Activated CD4-positive, alpha-beta memory T cell treated with anti-CD3 and anti-CD28 coated beads, Interleukin-2, amount 10 ng/mL, durations not matched to agents 7 days and 5 days (primary cell): ENCODE measurements at regions not wholly inside any gene's neighbourhood (a gene's known extent, or its start where the extent isn't known, plus 50 kb on each side); places are given as distances from the start of the nearest gene placed in this dataset.
"Not testable (repeated sequence)": the region's sequence is repeated elsewhere in the genome, so short reads cannot be mapped to it uniquely, and the experiment has no call there.

Source experiments
- CTCF ChIA-PET: fragments of 350-600 bp; sonication (Branson Sonifier 250); formaldehyde crosslinking; loops from one replicate; lab custom pipeline; 2021; ENCODE audit warnings: antibody characterized with exemption, inconsistent platforms; lab: Charles Lee
- POLR2A ChIA-PET: fragments of 350-600 bp; sonication (Branson Sonifier 250); formaldehyde crosslinking; loops from one replicate; lab custom pipeline; 2021; ENCODE audit warnings: antibody characterized with exemption; lab: Charles Lee
- DNase-seq: peaks from one replicate; pipeline ENCODE4 v3.0.0-alpha.2; 2020
- H3K27ac Mint-ChIP-seq: one replicate; pipeline ENCODE4 v1.8.0; 2021; ENCODE audit warnings: mild to moderate bottlenecking, mixed read lengths
- H3K27me3 Mint-ChIP-seq: one replicate; pipeline ENCODE4 v1.8.0; 2021; ENCODE audit warnings: mixed read lengths
- H3K36me3 Mint-ChIP-seq: one replicate; pipeline ENCODE4 v1.8.0; 2021; ENCODE audit warnings: low read depth, mixed read lengths
- H3K4me1 Mint-ChIP-seq: one replicate; pipeline ENCODE4 v1.8.0; 2021; ENCODE audit warnings: mixed read lengths
- H3K4me3 Mint-ChIP-seq: one replicate; pipeline ENCODE4 v1.8.0; 2021; ENCODE audit warnings: mild to moderate bottlenecking, mixed read lengths
- H3K9me3 Mint-ChIP-seq: one replicate; pipeline ENCODE4 v1.8.0; 2021; ENCODE audit warnings: mixed read lengths

- peaks cover 19% of the 10 kb centered on the region for H3K9me3 Mint-ChIP-seq
- H3K4me1 Mint-ChIP-seq: no peaks in the 10 kb centered on the region
- peaks cover 10% of the 10 kb centered on the region for H3K36me3 Mint-ChIP-seq
- ChIA-PET POLR2A (no interaction called here), CTCF (no interaction called here)
- no peaks in the 10 kb centered on the region for H3K27me3 Mint-ChIP-seq
- no peak overlapping the region for H3K4me3 Mint-ChIP-seq
- no peak overlapping the region for H3K27ac Mint-ChIP-seq
- DNase-seq: no peak
Observed at GRCh38 chr21:28699186-28699585, 293.5 kb downstream of the LTN1 start.

GRCh38 chr21:28696844-28697410 is 295.8 kb downstream of the LTN1 start:
- CTCF ChIA-PET: no interaction called here
- POLR2A ChIA-PET: no interaction called here
- H3K27me3 Mint-ChIP-seq: no peaks in the 10 kb centered on the region

GRCh38 chr21:28693476-28693875 is 299.2 kb downstream of the LTN1 start:
- peaks cover 5% of the 10 kb centered on the region for H3K36me3 Mint-ChIP-seq
- H3K27ac Mint-ChIP-seq: no peak overlapping the region
- ChIA-PET POLR2A (no interaction called here), CTCF (no interaction called here)
- H3K4me1 Mint-ChIP-seq: no peaks in the 10 kb centered on the region
- no peaks in the 10 kb centered on the region for H3K27me3 Mint-ChIP-seq
- H3K9me3 Mint-ChIP-seq: peaks cover 7% of the 10 kb centered on the region
- no peak overlapping the region for H3K4me3 Mint-ChIP-seq
- no peak for DNase-seq

More at GRCh38 chr21:28696844-28697410, 295.8 kb downstream of the LTN1 start:
- H3K9me3 Mint-ChIP-seq: peaks cover 9% of the 10 kb centered on the region
- no peak overlapping the region for H3K4me3 Mint-ChIP-seq
- H3K4me1 Mint-ChIP-seq: no peaks in the 10 kb centered on the region
- H3K27ac Mint-ChIP-seq: no peak overlapping the region
- peaks cover 3% of the 10 kb centered on the region for H3K36me3 Mint-ChIP-seq
- no peak for DNase-seq

GRCh38 chr21:28690196-28690595 is 302.5 kb downstream of the LTN1 start:
- Mint-ChIP-seq H3K36me3 (peaks cover 2% of the 10 kb centered on the region), H3K27ac (no peak overlapping the region), H3K9me3 (no peaks in the 10 kb centered on the region), H3K4me3 (no peak overlapping the region), H3K4me1 (no peaks in the 10 kb centered on the region), H3K27me3 (no peaks in the 10 kb centered on the region)
- CTCF ChIA-PET: interaction anchor here (1.0 kb wide), 1 partner anchor 55 kb away, joined by 3 read pairs; no protein-coding TSS in a partner anchor
- POLR2A ChIA-PET: no interaction called here
- no peak for DNase-seq

GRCh38 chr21:28688381-28688780 is 304.3 kb downstream of the LTN1 start:
- DNase-seq: no peak
- H3K4me3 Mint-ChIP-seq: no peak overlapping the region
- ChIA-PET POLR2A (no interaction called here), CTCF (no interaction called here)
- H3K36me3 Mint-ChIP-seq: peaks cover 2% of the 10 kb centered on the region
- no peak overlapping the region for H3K27ac Mint-ChIP-seq
- no peaks in the 10 kb centered on the region for H3K9me3 Mint-ChIP-seq
- no peaks in the 10 kb centered on the region for H3K4me1 Mint-ChIP-seq
- H3K27me3 Mint-ChIP-seq: no peaks in the 10 kb centered on the region

GRCh38 chr21:28687586-28687985 is 305.1 kb downstream of the LTN1 start:
- DNase-seq: no peak
- ChIA-PET POLR2A (no interaction called here), CTCF (no interaction called here)
- H3K27me3 Mint-ChIP-seq: no peaks in the 10 kb centered on the region
- peaks cover 2% of the 10 kb centered on the region for H3K36me3 Mint-ChIP-seq
- no peak overlapping the region for H3K27ac Mint-ChIP-seq
- no peaks in the 10 kb centered on the region for H3K9me3 Mint-ChIP-seq
- no peak overlapping the region for H3K4me3 Mint-ChIP-seq
- no peaks in the 10 kb centered on the region for H3K4me1 Mint-ChIP-seq

- H3K27me3 Mint-ChIP-seq: no peaks in the 10 kb centered on the region
- H3K4me1 Mint-ChIP-seq: no peaks in the 10 kb centered on the region
- H3K4me3 Mint-ChIP-seq: no peak overlapping the region
- DNase-seq: no peak
- ChIA-PET CTCF (no interaction called here), POLR2A (no interaction called here)
- no peak overlapping the region for H3K27ac Mint-ChIP-seq
- peaks cover 2% of the 10 kb centered on the region for H3K36me3 Mint-ChIP-seq
- peaks cover 3% of the 10 kb centered on the region for H3K9me3 Mint-ChIP-seq
Observed at GRCh38 chr21:28683982-28684752, 308.5 kb downstream of the LTN1 start.

GRCh38 chr21:28682884-28683283 is 309.8 kb downstream of the LTN1 start:
- DNase-seq, POLR2A ChIA-PET, CTCF ChIA-PET, H3K27ac Mint-ChIP-seq, H3K36me3 Mint-ChIP-seq, H3K9me3 Mint-ChIP-seq, H3K4me3 Mint-ChIP-seq, H3K27me3 Mint-ChIP-seq, H3K4me1 Mint-ChIP-seq: not testable (repeated sequence)

- CTCF ChIA-PET, H3K27me3 Mint-ChIP-seq, H3K36me3 Mint-ChIP-seq, POLR2A ChIA-PET, DNase-seq, H3K9me3 Mint-ChIP-seq, H3K4me3 Mint-ChIP-seq, H3K4me1 Mint-ChIP-seq, H3K27ac Mint-ChIP-seq: not testable (repeated sequence)
Observed at GRCh38 chr21:28677096-28677495, 315.6 kb downstream of the LTN1 start.

GRCh38 chr21:28675331-28676041 is 317.2 kb downstream of the LTN1 start:
- H3K9me3 Mint-ChIP-seq: peaks cover 13% of the 10 kb centered on the region
- no peaks in the 10 kb centered on the region for H3K27me3 Mint-ChIP-seq
- H3K4me3 Mint-ChIP-seq: no peak overlapping the region
- ChIA-PET CTCF (no interaction called here), POLR2A (no interaction called here)
- H3K36me3 Mint-ChIP-seq: no peaks in the 10 kb centered on the region
- no peaks in the 10 kb centered on the region for H3K4me1 Mint-ChIP-seq
- H3K27ac Mint-ChIP-seq: no peak overlapping the region
- DNase-seq: no peak

GRCh38 chr21:28674763-28675162 is 317.9 kb downstream of the LTN1 start:
- Mint-ChIP-seq H3K4me1 (no peaks in the 10 kb centered on the region), H3K27ac (no peak overlapping the region), H3K4me3 (no peak overlapping the region), H3K27me3 (no peaks in the 10 kb centered on the region), H3K9me3 (peaks cover 13% of the 10 kb centered on the region), H3K36me3 (no peaks in the 10 kb centered on the region)
- ChIA-PET CTCF (no interaction called here), POLR2A (no interaction called here)
- DNase-seq: no peak

GRCh38 chr21:28671549-28672195 is 321.0 kb downstream of the LTN1 start:
- POLR2A ChIA-PET: no interaction called here
- peaks cover 3% of the 10 kb centered on the region for H3K4me1 Mint-ChIP-seq

GRCh38 chr21:28669971-28670653 is 322.6 kb downstream of the LTN1 start:
- Mint-ChIP-seq H3K27me3 (no peaks in the 10 kb centered on the region), H3K9me3 (peaks cover 8% of the 10 kb centered on the region), H3K27ac (no peak overlapping the region), H3K4me3 (no peak overlapping the region), H3K36me3 (peaks cover 4% of the 10 kb centered on the region), H3K4me1 (peaks cover 3% of the 10 kb centered on the region)
- POLR2A ChIA-PET: no interaction called here
- no peak for DNase-seq
- CTCF ChIA-PET: no interaction called here

More at GRCh38 chr21:28671549-28672195, 321.0 kb downstream of the LTN1 start:
- Mint-ChIP-seq H3K27ac (no peak overlapping the region), H3K4me3 (no peak overlapping the region), H3K9me3 (peaks cover 11% of the 10 kb centered on the region), H3K27me3 (no peaks in the 10 kb centered on the region), H3K36me3 (peaks cover 4% of the 10 kb centered on the region)
- no peak for DNase-seq
- CTCF ChIA-PET: no interaction called here
